ENCODE measurements at regions not wholly inside any gene's neighbourhood (a gene's known extent, or its start where the extent isn't known, plus 50 kb on each side); places are given as distances from the start of the nearest gene placed in this dataset.

- no peak for DNase-seq
Measured at GRCh38 chr4:3818371-3818770, 52.2 kb downstream of the ADRA2C start.

DNA sequence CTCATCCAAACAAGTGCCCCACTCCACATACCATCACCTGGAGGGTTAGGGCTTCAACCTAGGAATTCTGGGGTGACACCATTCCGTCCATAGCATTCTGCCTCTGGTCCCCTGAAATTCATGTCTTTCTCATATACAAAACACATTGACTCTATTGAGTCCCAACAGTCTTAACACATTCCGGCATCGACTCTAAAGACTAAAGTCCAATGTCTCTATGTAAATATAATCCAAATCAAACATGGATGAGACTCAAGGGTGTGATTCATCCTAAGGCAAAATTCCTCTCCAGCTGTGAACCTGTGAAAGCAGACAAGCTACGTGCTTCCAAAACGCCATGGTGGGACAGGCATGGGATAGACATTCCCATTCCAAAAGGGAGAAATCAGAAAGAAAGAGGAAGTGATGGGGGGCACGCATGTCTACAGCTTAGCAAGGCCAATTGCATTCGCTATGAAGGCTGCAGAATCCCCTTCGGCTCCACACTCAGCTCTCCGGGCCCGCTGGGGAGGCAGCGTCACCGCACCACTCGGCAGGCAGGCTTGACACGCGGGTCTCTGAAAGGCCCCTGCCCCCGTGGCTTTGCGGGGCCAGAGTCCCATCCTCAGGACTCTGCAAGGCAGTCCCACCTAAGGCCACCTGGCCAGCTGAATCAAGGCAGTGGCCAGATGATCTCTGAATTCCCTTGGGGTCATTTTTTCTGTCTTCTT, 53.2 kb downstream of the ADRA2C start:
- DNase-seq, result no peak

- DNase-seq, result no peak
Measured at GRCh38 chr4:3820016-3820805, 54.0 kb downstream of the ADRA2C start.

DNA sequence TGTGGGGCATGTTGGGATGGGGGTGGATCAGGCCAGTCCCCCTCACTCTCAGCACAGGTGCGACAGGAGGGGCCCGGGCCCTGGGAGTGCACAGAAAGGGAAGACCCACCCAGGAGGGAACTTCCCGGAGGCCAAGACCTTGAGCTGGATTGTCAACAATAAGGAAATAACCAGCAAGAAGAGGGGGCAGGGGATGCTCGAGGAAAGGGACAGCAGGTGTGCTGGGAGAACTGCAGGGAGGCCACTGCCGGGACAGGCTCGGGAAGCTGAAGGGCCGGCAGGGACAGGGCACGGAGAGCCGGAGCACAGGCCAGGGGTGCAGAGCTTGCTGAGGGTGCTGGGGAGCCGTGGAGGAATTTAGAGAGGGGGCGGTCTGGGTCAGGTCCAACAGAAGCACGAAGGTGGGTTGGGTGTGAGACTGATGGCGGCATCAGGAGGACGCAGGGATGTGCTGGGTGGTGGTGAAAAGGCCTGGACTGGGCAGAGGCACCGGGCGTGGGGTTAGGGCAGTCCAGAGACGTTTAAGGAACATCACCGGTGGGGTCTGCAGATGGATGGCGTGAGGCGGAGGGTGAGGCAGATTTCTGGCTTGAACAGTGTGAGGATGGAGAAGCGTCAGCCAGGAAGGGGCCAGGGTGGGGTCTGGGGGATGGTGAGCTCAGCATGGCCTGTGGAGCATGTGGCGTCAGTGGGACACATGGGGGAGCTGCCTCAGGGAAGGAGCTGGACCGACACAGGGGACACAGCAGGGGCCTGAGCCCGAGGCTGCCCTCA, 54.8 kb downstream of the ADRA2C start:
- DNase-seq, result no peak

- no peak for DNase-seq
Measured at GRCh38 chr4:3821580-3822229, 55.5 kb downstream of the ADRA2C start.

DNA sequence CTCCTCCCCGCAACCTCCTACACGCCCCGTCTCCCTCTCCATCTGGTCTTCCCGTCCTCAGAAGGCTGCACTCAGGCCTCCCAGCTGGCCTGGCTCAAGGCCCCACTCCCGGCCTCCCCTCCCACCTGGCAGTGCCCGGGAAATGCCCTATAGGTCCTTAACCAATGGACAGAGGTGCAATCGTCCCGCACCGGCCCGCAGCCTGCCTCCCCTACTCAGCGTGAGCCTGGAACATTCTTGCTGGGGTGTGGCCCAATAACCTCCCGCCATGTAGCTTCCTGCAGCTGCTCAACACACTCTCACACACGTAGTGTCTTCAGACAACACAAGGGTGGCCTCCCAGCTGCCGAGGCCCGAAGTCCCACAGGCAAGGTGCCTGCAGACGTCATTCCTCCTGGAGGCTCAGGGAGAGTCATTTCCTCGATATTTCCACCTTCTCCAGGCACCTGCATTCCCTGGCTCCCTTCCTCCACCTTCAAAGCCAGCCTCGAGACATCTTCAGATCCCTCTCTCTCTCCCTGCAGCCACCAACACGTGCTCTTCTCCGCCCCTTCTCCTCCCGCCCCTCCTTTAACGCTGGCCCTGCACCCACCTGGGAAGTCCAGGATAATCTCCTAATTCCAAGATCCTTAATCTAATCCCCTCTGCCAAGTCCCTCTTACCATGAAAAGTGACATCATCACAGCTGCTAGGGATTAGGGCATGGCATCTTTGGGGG, 56.2 kb downstream of the ADRA2C start:
- DNase-seq, result no peak

- DNase-seq, result no peak
Measured at GRCh38 chr4:3823496-3824341, 57.5 kb downstream of the ADRA2C start.

DNA sequence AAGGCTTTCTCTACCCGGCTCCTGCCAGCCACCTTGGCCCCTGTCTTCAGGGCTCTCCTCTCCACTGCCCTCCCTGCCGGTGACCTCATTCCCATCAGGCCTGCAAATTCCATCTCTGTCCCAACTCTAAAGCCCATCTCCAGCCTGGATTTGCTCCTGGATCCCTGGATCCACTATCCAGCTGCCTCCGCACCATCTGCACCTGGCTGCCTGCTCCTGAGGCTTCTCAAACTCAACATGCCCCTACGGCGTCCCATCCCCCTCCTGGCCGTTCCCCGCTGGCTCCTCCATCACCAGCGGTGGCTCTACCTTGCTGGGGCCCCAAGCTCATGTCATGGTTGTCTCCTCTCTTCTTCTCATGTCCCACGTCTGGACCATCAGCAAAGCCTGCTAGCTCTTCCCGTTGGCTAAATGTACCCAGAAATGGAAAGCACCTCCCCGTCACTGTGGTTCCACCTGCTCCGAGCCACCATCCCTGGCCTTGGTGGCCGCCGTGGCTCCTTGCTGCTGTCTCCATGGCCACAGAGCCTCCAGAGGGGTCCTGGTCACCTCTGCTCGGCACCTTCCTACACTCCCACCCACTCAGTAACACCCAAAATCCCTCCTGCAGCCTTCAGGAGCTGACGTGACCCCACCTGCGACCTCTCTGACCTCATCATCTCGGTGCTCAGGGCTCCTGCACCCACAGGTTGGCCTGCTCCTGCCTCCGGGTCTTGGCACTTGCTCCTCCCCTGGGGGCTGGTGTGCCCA, 58.5 kb downstream of the ADRA2C start:
- DNase-seq, result no peak

GRCh38 chr4:3825530-3825929, 59.3 kb downstream of the ADRA2C start:
- no peak for DNase-seq

GRCh38 chr4:3826247-3827172, 60.3 kb downstream of the ADRA2C start:
- no peak for DNase-seq

DNA sequence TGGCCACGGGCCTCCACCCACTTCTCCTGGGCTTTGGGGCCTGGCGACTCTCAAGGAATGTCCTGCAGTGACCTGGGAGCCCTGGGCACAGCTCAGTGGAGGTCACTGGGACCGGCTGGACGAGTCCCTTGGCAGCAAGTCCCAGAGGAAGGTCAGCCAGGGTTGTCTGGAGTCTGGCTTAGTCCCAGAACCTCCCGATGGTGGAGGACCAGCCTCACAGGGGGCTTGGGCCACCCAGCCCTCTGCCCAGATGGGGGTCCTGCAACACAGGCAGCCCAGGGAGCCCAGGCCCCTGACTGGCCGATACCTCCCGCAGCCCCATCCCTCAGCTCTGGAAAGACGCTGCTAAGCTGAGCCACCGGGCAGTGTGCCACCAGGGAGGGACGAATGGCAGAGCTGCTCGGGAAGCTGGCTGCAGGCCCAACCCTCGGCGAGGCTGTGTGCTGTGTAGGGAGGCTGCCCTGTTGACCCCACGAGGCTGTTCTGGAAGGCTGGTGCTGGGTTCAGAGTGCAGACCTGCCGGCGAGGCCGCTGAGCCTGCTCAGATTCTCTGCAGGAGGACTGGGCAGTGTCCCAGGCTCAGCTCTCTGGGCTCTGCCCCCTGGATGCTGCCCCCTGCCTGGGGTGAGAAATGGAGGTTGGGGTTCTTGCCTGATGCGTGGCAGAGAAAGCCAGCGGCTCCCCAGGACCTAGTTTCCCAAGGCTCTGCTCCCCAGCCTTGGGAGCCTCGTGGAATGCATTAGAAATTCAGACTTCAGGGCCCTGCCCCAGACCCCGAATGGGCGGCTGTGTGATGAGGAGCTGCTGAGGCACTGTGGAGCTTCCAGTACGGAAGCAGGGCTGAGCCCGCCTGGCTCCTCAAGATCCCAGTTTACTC, 61.7 kb downstream of the ADRA2C start:
- no peak for DNase-seq

DNA sequence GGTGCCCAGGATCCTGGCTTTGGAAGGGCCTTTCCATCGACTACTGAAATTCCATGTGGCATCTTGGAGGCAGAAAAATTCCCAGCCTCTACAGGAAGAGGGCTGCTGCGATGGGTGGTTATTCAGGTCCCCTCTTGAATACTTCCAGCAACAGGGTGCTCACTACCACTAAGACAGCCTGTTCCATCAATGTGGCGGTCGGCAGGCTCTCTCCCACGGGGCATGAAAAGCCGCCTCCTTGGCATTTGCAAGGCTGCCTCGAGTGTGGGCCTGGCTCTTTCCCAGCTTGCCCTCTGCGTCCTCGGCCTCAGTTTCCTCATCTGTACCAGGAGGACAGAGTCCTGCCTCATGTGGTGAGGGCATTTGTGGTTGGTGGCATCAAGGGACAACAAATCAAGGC, 62.4 kb downstream of the ADRA2C start:
- no peak for DNase-seq

GRCh38 chr4:3829211-3829955, 63.2 kb downstream of the ADRA2C start:
- DNase-seq, result no peak

- DNase-seq, result no peak
Measured at GRCh38 chr4:3829956-3830773, 64.0 kb downstream of the ADRA2C start.

DNA sequence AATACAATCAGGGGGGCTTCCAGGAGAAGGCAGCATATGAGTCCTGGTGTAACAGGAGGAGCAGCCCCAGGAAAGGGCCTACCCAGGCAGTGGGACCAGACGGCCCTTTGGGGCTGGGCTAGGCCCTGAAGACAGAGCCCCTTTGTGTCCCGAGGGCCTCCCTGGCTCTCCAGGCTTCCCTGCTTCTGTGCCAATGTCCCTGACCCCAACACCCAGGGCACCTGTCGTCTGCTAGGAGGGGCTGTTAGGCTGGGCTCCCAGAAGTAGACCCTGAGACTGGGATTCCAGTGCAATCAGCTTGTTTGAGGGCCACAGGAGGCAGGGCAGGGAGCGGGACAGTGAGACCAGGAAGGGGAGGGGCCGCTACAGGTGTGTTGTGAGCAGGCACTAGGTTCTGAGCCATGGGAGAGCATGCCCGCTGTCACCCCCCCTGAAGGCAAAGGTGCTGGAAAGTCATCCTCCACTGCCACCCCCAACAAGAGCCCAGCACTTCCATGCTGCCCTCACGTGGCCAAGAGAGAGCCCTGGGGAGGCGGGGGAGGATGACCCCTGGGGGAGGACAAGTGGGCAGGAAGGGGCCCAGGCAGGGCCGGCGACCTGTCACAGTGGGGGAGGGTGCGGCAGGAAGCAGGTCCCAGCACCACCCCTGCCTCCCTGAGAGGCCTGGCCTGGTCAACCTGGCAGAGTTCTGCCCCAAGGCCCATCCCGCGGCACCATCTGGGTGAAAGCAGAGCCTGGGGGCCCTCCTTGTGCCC, 64.8 kb downstream of the ADRA2C start:
- no peak for DNase-seq

GRCh38 chr4:3831529-3832150, 65.5 kb downstream of the ADRA2C start:
- DNase-seq, result no peak

Measured in Kasumi-1 (cell line).